ENCODE measurements at regions not wholly inside any gene's neighbourhood (a gene's known extent, or its start where the extent isn't known, plus 50 kb on each side); places are given as distances from the start of the nearest gene placed in this dataset.

DNA sequence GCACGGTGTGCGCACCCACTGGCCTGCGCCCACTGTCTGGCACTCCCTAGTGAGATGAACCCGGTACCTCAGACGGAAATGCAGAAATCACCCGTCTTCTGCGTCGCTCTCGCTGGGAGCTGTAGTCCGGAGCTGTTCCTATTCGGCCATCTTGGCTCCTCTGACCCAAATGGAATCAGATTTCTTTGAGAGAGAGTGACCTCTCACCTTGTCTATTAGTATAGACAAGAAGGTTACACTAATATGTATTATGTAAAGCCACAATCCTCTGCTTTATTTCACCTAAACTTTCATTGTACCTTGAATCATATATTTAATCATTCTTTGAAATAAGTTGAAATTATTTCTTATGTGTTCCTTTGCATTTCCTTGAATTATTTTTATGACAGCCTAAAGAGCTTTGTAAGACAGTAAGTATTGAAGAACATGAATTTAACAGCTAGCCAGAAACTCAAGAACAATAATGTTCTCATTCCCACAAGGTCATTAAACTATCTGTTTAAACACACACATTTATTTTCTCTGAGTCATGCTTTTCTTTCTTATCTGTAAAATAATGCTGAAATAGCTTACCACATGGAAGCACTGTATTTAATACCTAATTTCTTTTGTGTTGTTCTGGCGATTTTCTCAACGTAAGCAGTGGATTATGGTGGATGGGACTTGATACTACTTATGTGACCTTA is 91.8 kb upstream of the DMRTA1 start:
- TF ChIP-seq CTCF (IDR thresholded peaks at IDR 0.05): no peak
- no peak for TF ChIP-seq EZH2 (IDR thresholded peaks at IDR 0.05; ENCODE audit: borderline replicate concordance, insufficient read depth, low read depth, low read length, poor library complexity, severe bottlenecking)
